K562 (cell line): ENCODE measurements at regions not wholly inside any gene's neighbourhood (a gene's known extent, or its start where the extent isn't known, plus 50 kb on each side); places are given as distances from the start of the nearest gene placed in this dataset.

Source experiments
- ATAC-seq: fragments of 200-7000 bp; cut with Tn5 transposase; 3 replicates; pipeline ENCODE4 v1.9.1; 2020; ENCODE audit warnings: moderate library complexity
- BruUV-seq: library from RNA; stranded (reverse); fragments of 400-500 nt; replicated peaks from 2 replicates; lab custom pipeline; 2021; lab: Mats Ljungman, UMichigan
- CTCF ChIA-PET: fragments of 300-600 bp; formaldehyde crosslinking; extraction: SDS; loops from one replicate; lab custom pipeline; 2021; ENCODE audit warnings: low intra/inter-chr PET ratio; lab: Yijun Ruan, JAX
- POLR2A ChIA-PET: fragments of 300-600, 350-650 bp; sonication (Branson Sonifier 250); formaldehyde crosslinking; extraction: SDS; loops from one replicate; lab custom pipeline; 2021; ENCODE audit warnings: antibody characterized with exemption, inconsistent platforms; lab: Yijun Ruan, JAX
- DNase-seq, 4 experiments: peaks; one replicate each; pipeline versions ENCODE4 v3.0.0 to v3.0.0-alpha.2; 2011 to 2018; ENCODE audit warnings: low spot score in 3 of 4, mixed read lengths in 3 of 4; ENCODE audit errors: extremely low read depth in 1 of 4
- FAIRE-seq: peaks from 2 replicates; lab custom pipeline; 2011; peaks lifted over from hg19 to GRCh38; lab: Jason Lieb, UNC
- H2AFZ ChIP-seq: 2 replicates; pipeline ENCODE4 v1.6.0; 2011; ENCODE audit warnings: low read depth, low read length, control low read depth, inconsistent platforms
- H3K27ac ChIP-seq: fragments of 200-600 bp; 3 replicates; pipeline ENCODE4 v1.8.0; 2011; ENCODE audit warnings: low read depth, mild to moderate bottlenecking, control low read depth, inconsistent platforms, low read length, moderate library complexity, mixed read lengths; ENCODE audit errors: extremely low read depth
- H3K27me3 ChIP-seq, 2 experiments: fragments of 300-600 bp in 1 of 2; 2 replicates in 1 of 2; 3 replicates in 1 of 2; pipeline versions ENCODE4 v1.6.0 to v1.8.0; 2011; ENCODE audit warnings: inconsistent platforms in 2 of 2, low read length in 2 of 2, mild to moderate bottlenecking in 1 of 2, mixed read lengths in 1 of 2, moderate library complexity in 1 of 2; ENCODE audit not compliant: control insufficient read depth in 2 of 2, insufficient read depth in 2 of 2
- H3K36me3 ChIP-seq: fragments of 300-600 bp; 3 replicates; pipeline ENCODE4 v1.8.0; 2011; ENCODE audit warnings: mild to moderate bottlenecking, low read length, inconsistent platforms; ENCODE audit not compliant: control insufficient read depth, insufficient read depth
- H3K4me1 ChIP-seq, 2 experiments: fragments of 200-600 bp in 1 of 2; replicated peaks in 1 of 2; 2 replicates in 1 of 2; 3 replicates in 1 of 2; pipeline versions ENCODE4 v1.5.1 to v1.8.0; 2011; ENCODE audit warnings: inconsistent platforms in 2 of 2, low read length in 2 of 2, mild to moderate bottlenecking in 1 of 2, mixed read lengths in 1 of 2, moderate library complexity in 1 of 2; ENCODE audit not compliant: control insufficient read depth in 2 of 2, insufficient read depth in 2 of 2
- H3K4me2 ChIP-seq: 2 replicates; pipeline ENCODE4 v1.6.1; 2011; ENCODE audit warnings: low read length, control low read depth, inconsistent platforms, mixed read lengths; ENCODE audit not compliant: insufficient read depth
- H3K4me3 ChIP-seq: fragments of 200-600 bp; sonication (generic), shearing (Covaris generic); 2 replicates; pipeline ENCODE4 v1.5.1; 2016; ENCODE audit warnings: control low read depth, inconsistent platforms
- H3K79me2 ChIP-seq: fragments of 200-600 bp; 3 replicates; pipeline ENCODE4 v1.8.0; 2011; ENCODE audit warnings: low read length, inconsistent platforms; ENCODE audit not compliant: control insufficient read depth, insufficient read depth
- H3K9ac ChIP-seq, 2 experiments: 2 replicates each; pipeline versions ENCODE4 v1.6.0 to v1.6.1; 2011; ENCODE audit warnings: low read depth in 2 of 2, low read length in 2 of 2, control low read depth in 1 of 2, inconsistent platforms in 1 of 2, mild to moderate bottlenecking in 1 of 2, mixed read lengths in 1 of 2; ENCODE audit not compliant: insufficient read depth in 1 of 2
- H3K9me1 ChIP-seq: one replicate; pipeline ENCODE4 v1.6.0; 2011; ENCODE audit warnings: inconsistent platforms, mild to moderate bottlenecking, low read length, moderate library complexity; ENCODE audit not compliant: control insufficient read depth, insufficient read depth
- H3K9me3 ChIP-seq: replicated peaks from 2 replicates; pipeline ENCODE4 v1.5.1; 2011; ENCODE audit warnings: low read depth, low read length, inconsistent platforms; ENCODE audit not compliant: control insufficient read depth, insufficient read depth
- H4K20me1 ChIP-seq: replicated peaks from 2 replicates; pipeline ENCODE4 v1.6.1; 2011; ENCODE audit warnings: low read length, inconsistent platforms, mixed read lengths; ENCODE audit not compliant: control insufficient read depth, insufficient read depth
- ATF6 ChIP-seq: sonication (generic); formaldehyde crosslinking; IDR thresholded peaks from 2 replicates; pipeline ENCODE4 v1.4.0; 2020; ENCODE audit warnings: mild to moderate bottlenecking, missing genetic modification reagents
- FUS ChIP-seq: fragments of 200-400 bp; formaldehyde crosslinking; optimal IDR thresholded peaks from 2 replicates; pipeline ENCODE3; 2017; ENCODE audit warnings: low read depth, low read length
- HDAC6 ChIP-seq: IDR thresholded peaks from 2 replicates; pipeline ENCODE4 v1.6.1; 2012; ENCODE audit warnings: low read depth, mild to moderate bottlenecking, control low read depth, inconsistent platforms, low read length, moderate library complexity
- RHOXF2B ChIP-seq: fragments of 250-450 bp; sonication (Bioruptor Pico); conservative IDR thresholded peaks from 2 replicates; pipeline ENCODE4 v1.5.1; 2021
- TRIM28 ChIP-seq: fragments of 450-650 bp; IDR thresholded peaks from 2 replicates; pipeline ENCODE4 v1.6.1; 2017
- ZBTB8A ChIP-seq: fragments of 450-650 bp; IDR thresholded peaks from 2 replicates; pipeline ENCODE4 v1.6.1; 2018; ENCODE audit warnings: mild to moderate bottlenecking, moderate library complexity; ENCODE audit not compliant: partially characterized antibody
- ZNF140 ChIP-seq: fragments of 250-450 bp; sonication (Bioruptor Pico); IDR thresholded peaks from 2 replicates; pipeline ENCODE4 v1.8.0; 2021; ENCODE audit warnings: moderate library complexity, mild to moderate bottlenecking, inconsistent platforms
- ZNF224 ChIP-seq: sonication (generic); formaldehyde crosslinking; IDR thresholded peaks from 2 replicates; pipeline ENCODE4 v1.8.0; 2022; ENCODE audit warnings: mild to moderate bottlenecking, missing genetic modification reagents
- ZNF232 ChIP-seq: sonication (generic); formaldehyde crosslinking; IDR thresholded peaks from 2 replicates; pipeline ENCODE4 v1.8.0; 2022; ENCODE audit warnings: mild to moderate bottlenecking, missing genetic modification reagents
- ZNF253 ChIP-seq: fragments of 250-450 bp; sonication (Bioruptor Pico); conservative IDR thresholded peaks from 2 replicates; pipeline ENCODE4 v1.6.1; 2021; ENCODE audit warnings: mild to moderate bottlenecking
- ZNF408 ChIP-seq: fragments of 250-450 bp; sonication (Bioruptor Pico); IDR thresholded peaks from 2 replicates; pipeline ENCODE4 v1.4.0; 2020; ENCODE audit warnings: low read depth, mild to moderate bottlenecking, moderate library complexity
- WGBS: fragments of 100-300 bp; shearing (Covaris generic); methylation state at CpG from one replicate; pipeline ENCODE4 v1.1.6; 2016; ENCODE audit warnings: low coverage, mixed read lengths; ENCODE audit not compliant: insufficient coverage; ENCODE audit errors: missing lambda C conversion rate; 5-methylcytosine and 5-hydroxymethylcytosine counted together
- in situ Hi-C: fragments of 300-500 bp; cut with MboI; formaldehyde crosslinking; loops from 4 replicates; pipeline ENCODE4 v1.15.0; 2018; ENCODE audit warnings: inconsistent platforms, mixed read lengths
- intact Hi-C: fragments of 100-400 bp; cut with micrococcal nuclease; formaldehyde crosslinking; loops from 2 replicates; pipeline ENCODE4 v1.14.2; 2022
- TF ChIP-seq, protein P1 (sequence below): fragments of 250-450 bp; sonication (Bioruptor Pico); IDR thresholded peaks from 2 replicates; pipeline ENCODE4 v1.4.0; 2020
- TF ChIP-seq, protein P2 (sequence below): fragments of 250-450 bp; sonication (Bioruptor Pico); IDR thresholded peaks from 2 replicates; pipeline ENCODE4 v1.5.0; 2021; ENCODE audit warnings: mild to moderate bottlenecking, moderate library complexity
- TF ChIP-seq, protein P3 (sequence below): fragments of 450-650 bp; IDR thresholded peaks from 2 replicates; pipeline ENCODE4 v1.6.1; 2014; ENCODE audit warnings: low read depth, mild to moderate bottlenecking, moderate library complexity, borderline replicate concordance

GRCh38 chr9:3664044-3664443 lies 138.2 kb upstream of the RFX3 start (continued):
- TF ChIP-seq, protein P1, sequence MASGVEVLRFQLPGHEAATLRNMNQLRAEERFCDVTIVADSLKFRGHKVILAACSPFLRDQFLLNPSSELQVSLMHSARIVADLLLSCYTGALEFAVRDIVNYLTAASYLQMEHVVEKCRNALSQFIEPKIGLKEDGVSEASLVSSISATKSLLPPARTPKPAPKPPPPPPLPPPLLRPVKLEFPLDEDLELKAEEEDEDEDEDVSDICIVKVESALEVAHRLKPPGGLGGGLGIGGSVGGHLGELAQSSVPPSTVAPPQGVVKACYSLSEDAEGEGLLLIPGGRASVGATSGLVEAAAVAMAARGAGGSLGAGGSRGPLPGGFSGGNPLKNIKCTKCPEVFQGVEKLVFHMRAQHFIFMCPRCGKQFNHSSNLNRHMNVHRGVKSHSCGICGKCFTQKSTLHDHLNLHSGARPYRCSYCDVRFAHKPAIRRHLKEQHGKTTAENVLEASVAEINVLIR (CRISPR knock-in tag), result no peak

DNA sequence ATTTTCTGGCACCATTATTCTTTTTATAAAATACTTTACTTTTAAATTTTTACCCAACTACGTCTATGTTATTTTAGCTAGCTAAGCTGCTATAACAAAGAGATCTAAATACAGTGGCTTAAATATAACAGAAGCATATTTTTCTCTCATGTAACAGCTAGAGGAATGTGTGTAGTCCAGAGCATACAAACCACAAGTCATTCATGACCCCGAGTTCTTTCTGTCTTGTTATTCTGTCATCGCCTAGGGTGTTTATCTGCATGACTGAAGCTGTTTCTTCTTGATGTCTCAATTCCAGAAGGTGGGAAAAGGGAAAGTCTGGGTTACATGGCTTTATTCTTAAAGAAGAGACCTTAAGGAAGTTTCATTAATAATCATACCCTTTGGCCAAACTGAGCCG lies 136.9 kb upstream of the RFX3 start:
- Histone ChIP-seq H3K9me1 (no peaks in the 10 kb centered on the region), H3K27ac (no peak overlapping the region), H2AFZ (no peak overlapping the region), H3K79me2 (no peaks in the 10 kb centered on the region), H3K4me2 (no peak overlapping the region), H3K9me3 (no peaks in the 10 kb centered on the region), H4K20me1 (no peaks in the 10 kb centered on the region), H3K27me3 (no peaks in the 10 kb centered on the region), H3K4me3 (no peak overlapping the region), H3K36me3 (no peaks in the 10 kb centered on the region), H3K9ac (no peak overlapping the region), H3K4me1 (no peaks in the 10 kb centered on the region)
- ATAC-seq (no peak), DNase-seq (no peak), FAIRE-seq (no peak)
- CTCF ChIA-PET, result no interaction called here
- WGBS, result 14% methylated on average over 4 of the region's 4 CpGs
- in situ Hi-C loops, result no loop called here
- TF ChIP-seq, protein P2, sequence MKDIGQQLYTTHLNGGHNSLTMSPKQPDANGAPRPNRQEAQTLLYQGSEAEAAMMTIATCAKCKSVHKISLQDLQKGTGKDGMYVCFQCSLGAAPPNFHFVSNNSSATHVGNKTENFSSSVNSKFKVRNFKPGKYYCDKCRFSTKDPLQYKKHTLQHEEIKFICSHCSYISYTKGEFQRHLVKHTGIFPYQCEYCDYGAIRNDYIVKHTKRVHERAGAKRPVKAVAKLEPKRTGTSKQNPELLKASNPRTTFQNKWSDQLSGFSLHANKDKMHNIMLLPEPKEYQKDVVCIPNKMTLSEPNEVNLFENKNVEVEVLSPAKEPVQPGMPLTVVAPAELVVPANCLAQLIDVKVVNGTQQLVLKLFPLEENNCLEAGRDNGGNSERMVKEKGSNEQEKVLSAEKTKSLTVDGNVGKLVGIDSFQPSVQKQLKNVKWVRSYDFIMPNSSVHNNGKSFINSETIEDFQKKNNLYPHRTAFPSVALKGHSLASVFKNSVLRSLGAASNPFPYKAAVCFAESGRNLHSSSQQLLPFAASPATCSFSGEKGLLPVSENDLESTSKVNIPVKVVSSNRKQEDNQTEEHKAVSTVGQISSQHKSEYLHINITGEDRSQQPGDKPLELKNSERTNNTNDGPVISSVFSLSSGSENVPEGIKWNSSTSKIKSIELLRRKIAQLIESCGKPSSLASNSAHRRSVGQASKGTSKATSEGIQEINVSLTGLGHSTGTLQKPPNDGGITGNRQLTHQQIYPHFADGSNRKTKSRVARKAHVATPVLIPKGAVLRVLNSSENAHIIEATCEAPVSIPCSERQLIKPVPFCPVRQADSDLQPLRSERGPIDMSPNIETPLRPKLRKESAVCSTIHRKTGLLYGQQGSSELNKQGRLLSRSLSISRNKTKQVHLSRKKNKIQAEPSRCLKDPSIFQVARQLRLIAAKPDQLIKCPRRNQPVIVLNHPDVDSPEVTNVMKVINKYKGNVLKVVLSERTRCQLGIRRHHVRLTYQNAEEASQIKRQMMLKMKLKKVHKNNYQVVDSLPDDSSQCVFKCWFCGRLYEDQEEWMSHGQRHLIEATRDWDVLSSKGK, result no peak
- TF ChIP-seq ZNF224 (CRISPR knock-in tag), result no peak
- no peak for TF ChIP-seq ZNF140 (CRISPR knock-in tag)
- no peak for TF ChIP-seq ZNF408 (CRISPR knock-in tag)
- TF ChIP-seq ZNF232 (CRISPR knock-in tag), result no peak
- no peak for TF ChIP-seq ATF6
- no peak for TF ChIP-seq TRIM28
- TF ChIP-seq HDAC6, result no peak
- no peak for TF ChIP-seq ZBTB8A
- no peak for TF ChIP-seq RHOXF2B
- TF ChIP-seq FUS, result no peak
- TF ChIP-seq ZNF253 (CRISPR knock-in tag), result no peak
- TF ChIP-seq, protein P3, sequence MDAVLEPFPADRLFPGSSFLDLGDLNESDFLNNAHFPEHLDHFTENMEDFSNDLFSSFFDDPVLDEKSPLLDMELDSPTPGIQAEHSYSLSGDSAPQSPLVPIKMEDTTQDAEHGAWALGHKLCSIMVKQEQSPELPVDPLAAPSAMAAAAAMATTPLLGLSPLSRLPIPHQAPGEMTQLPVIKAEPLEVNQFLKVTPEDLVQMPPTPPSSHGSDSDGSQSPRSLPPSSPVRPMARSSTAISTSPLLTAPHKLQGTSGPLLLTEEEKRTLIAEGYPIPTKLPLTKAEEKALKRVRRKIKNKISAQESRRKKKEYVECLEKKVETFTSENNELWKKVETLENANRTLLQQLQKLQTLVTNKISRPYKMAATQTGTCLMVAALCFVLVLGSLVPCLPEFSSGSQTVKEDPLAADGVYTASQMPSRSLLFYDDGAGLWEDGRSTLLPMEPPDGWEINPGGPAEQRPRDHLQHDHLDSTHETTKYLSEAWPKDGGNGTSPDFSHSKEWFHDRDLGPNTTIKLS, result no peak
- intact Hi-C loops, result no loop called here
- POLR2A ChIA-PET, result no interaction called here
- BruUV-seq, result no TSS peak
